DND-41 (cell line): ENCODE measurements at regions not wholly inside any gene's neighbourhood (a gene's known extent, or its start where the extent isn't known, plus 50 kb on each side); places are given as distances from the start of the nearest gene placed in this dataset.

Experiments used
- EZH2 ChIP-seq: IDR thresholded peaks from 3 replicates; pipeline ENCODE4 v1.6.1; 2012; ENCODE audit warnings: borderline replicate concordance, low read depth, mild to moderate bottlenecking, moderate library complexity, low read length, inconsistent platforms; ENCODE audit not compliant: severe bottlenecking
- TF ChIP-seq, protein P1 (sequence below): IDR thresholded peaks from 2 replicates; pipeline ENCODE4 v1.5.1; 2012; ENCODE audit warnings: borderline replicate concordance, low read length, moderate library complexity, mild to moderate bottlenecking; ENCODE audit not compliant: poor library complexity, severe bottlenecking; ENCODE audit errors: extremely low read depth

DNA sequence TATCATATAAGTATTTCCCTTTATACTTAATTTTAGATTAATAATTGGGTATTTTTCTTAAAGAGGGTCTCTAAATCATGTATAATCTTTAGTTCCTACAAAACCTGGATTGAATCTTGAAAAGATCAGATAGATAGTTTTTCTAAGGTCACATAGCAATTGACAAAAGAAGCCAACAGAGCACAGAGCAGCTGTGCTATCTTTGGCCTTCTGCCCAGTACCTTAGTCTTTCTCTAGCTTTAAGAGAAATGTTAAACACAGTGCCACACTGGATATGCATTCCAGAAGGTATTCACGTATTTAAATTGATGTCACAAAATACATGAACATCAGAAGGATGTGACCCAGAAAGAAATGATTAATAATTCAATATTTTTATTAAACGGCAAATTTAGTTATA is 86.8 kb downstream of the C21orf91 start:
- TF ChIP-seq, protein P1, sequence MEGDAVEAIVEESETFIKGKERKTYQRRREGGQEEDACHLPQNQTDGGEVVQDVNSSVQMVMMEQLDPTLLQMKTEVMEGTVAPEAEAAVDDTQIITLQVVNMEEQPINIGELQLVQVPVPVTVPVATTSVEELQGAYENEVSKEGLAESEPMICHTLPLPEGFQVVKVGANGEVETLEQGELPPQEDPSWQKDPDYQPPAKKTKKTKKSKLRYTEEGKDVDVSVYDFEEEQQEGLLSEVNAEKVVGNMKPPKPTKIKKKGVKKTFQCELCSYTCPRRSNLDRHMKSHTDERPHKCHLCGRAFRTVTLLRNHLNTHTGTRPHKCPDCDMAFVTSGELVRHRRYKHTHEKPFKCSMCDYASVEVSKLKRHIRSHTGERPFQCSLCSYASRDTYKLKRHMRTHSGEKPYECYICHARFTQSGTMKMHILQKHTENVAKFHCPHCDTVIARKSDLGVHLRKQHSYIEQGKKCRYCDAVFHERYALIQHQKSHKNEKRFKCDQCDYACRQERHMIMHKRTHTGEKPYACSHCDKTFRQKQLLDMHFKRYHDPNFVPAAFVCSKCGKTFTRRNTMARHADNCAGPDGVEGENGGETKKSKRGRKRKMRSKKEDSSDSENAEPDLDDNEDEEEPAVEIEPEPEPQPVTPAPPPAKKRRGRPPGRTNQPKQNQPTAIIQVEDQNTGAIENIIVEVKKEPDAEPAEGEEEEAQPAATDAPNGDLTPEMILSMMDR: no peak
- no peak for TF ChIP-seq EZH2
